Osteoblast (primary cell): ENCODE measurements at regions not wholly inside any gene's neighbourhood (a gene's known extent, or its start where the extent isn't known, plus 50 kb on each side); places are given as distances from the start of the nearest gene placed in this dataset.
A peak's percentile ranks its signal among the peaks of the same experiment; 100 is the strongest.

Experiments used
- DNase-seq: peaks from one replicate; pipeline ENCODE4 v3.0.0; 2011; ENCODE audit warnings: low spot score, mixed read lengths; ENCODE audit not compliant: insufficient read length; ENCODE audit errors: missing footprints
- H2AFZ ChIP-seq: 2 replicates; pipeline ENCODE4 v1.6.0; 2011; ENCODE audit warnings: mild to moderate bottlenecking, low read length
- H3K27ac ChIP-seq: 2 replicates; pipeline ENCODE4 v1.5.1; 2011; ENCODE audit warnings: mild to moderate bottlenecking, low read depth, low read length, moderate library complexity
- H3K27me3 ChIP-seq: 2 replicates; pipeline ENCODE4 v1.6.0; 2012; ENCODE audit warnings: mild to moderate bottlenecking, control low read depth, inconsistent platforms, low read length, moderate library complexity; ENCODE audit not compliant: insufficient read depth
- H3K36me3 ChIP-seq: 2 replicates; pipeline ENCODE4 v1.5.1; 2011; ENCODE audit warnings: mild to moderate bottlenecking, low read length, control low read depth, moderate library complexity; ENCODE audit not compliant: insufficient read depth
- H3K4me1 ChIP-seq: 2 replicates; pipeline ENCODE4 v1.5.1; 2011; ENCODE audit warnings: mild to moderate bottlenecking, low read length, control low read depth, moderate library complexity; ENCODE audit not compliant: insufficient read depth
- H3K4me2 ChIP-seq: 2 replicates; pipeline ENCODE4 v1.6.0; 2011; ENCODE audit warnings: mild to moderate bottlenecking, low read length; ENCODE audit not compliant: insufficient read depth
- H3K4me3 ChIP-seq: fragments of 200-600 bp; sonication (generic); 3 replicates; pipeline ENCODE4 v1.5.1; 2012; ENCODE audit warnings: mild to moderate bottlenecking, low read length, inconsistent platforms; ENCODE audit not compliant: insufficient read depth
- H3K79me2 ChIP-seq: 2 replicates; pipeline ENCODE4 v1.6.0; 2012; ENCODE audit warnings: mild to moderate bottlenecking, low read length, control low read depth, inconsistent platforms; ENCODE audit not compliant: insufficient read depth
- H3K9me3 ChIP-seq: 2 replicates; pipeline ENCODE4 v1.5.1; 2011; ENCODE audit warnings: low read depth, low read length, control low read depth
- H4K20me1 ChIP-seq: 2 replicates; pipeline ENCODE4 v1.6.0; 2012; ENCODE audit warnings: mild to moderate bottlenecking, low read length, control low read depth; ENCODE audit not compliant: insufficient read depth
- CTCF ChIP-seq: IDR thresholded peaks from 2 replicates; pipeline ENCODE4 v1.5.1; 2011; ENCODE audit warnings: mild to moderate bottlenecking, low read depth, low read length, moderate library complexity; ENCODE audit errors: extremely low read depth

GRCh38 chr11:95327273-95327948 is 96.4 kb upstream of the SESN3 start:
- Histone ChIP-seq H3K9me3 (no peaks in the 10 kb centered on the region), H3K4me2 (no peak overlapping the region), H3K4me1 (peaks cover 5% of the 10 kb centered on the region), H4K20me1 (no peaks in the 10 kb centered on the region), H3K27me3 (no peaks in the 10 kb centered on the region), H3K79me2 (no peaks in the 10 kb centered on the region), H3K36me3 (no peaks in the 10 kb centered on the region), H2AFZ (no peak overlapping the region), H3K27ac (no peak overlapping the region), H3K4me3 (no peak overlapping the region)
- TF ChIP-seq CTCF, result no peak
- DNase-seq, result no peak

- no peak overlapping the region for H3K4me2 ChIP-seq
- peaks cover 10% of the 10 kb centered on the region for H3K4me1 ChIP-seq
- H2AFZ ChIP-seq, result no peak overlapping the region
- TF ChIP-seq CTCF, result no peak
- H3K27me3 ChIP-seq, result no peaks in the 10 kb centered on the region
- no peak overlapping the region for H3K27ac ChIP-seq
- H3K9me3 ChIP-seq, result no peaks in the 10 kb centered on the region
- no peaks in the 10 kb centered on the region for H3K79me2 ChIP-seq
- no peak for DNase-seq
- H3K36me3 ChIP-seq, result no peaks in the 10 kb centered on the region
- no peaks in the 10 kb centered on the region for H4K20me1 ChIP-seq
- no peak overlapping the region for H3K4me3 ChIP-seq
Measured at GRCh38 chr11:95325777-95326258, 94.8 kb upstream of the SESN3 start.

GRCh38 chr11:95324826-95325225 is 93.8 kb upstream of the SESN3 start:
- no peaks in the 10 kb centered on the region for H3K36me3 ChIP-seq
- H3K27ac ChIP-seq, result no peak overlapping the region
- no peaks in the 10 kb centered on the region for H3K9me3 ChIP-seq
- H3K79me2 ChIP-seq, result no peaks in the 10 kb centered on the region
- no peak overlapping the region for H3K4me3 ChIP-seq
- H3K27me3 ChIP-seq, result no peaks in the 10 kb centered on the region
- peaks cover 10% of the 10 kb centered on the region for H3K4me1 ChIP-seq
- peak; percentile 62 for DNase-seq
- TF ChIP-seq CTCF, result no peak
- no peak overlapping the region for H2AFZ ChIP-seq
- no peaks in the 10 kb centered on the region for H4K20me1 ChIP-seq
- no peak overlapping the region for H3K4me2 ChIP-seq

GRCh38 chr11:95322539-95322938 is 91.5 kb upstream of the SESN3 start:
- TF ChIP-seq CTCF, result no peak
- DNase-seq, result peak; percentile 85
- no peaks in the 10 kb centered on the region for H3K36me3 ChIP-seq
- H3K79me2 ChIP-seq, result no peaks in the 10 kb centered on the region
- peak overlapping the region; percentile 39 for H3K27ac ChIP-seq
- H3K4me1 ChIP-seq, result peaks cover 10% of the 10 kb centered on the region
- H3K4me3 ChIP-seq, result no peak overlapping the region
- H3K4me2 ChIP-seq, result peak overlapping the region; percentile 18
- H4K20me1 ChIP-seq, result no peaks in the 10 kb centered on the region
- no peaks in the 10 kb centered on the region for H3K9me3 ChIP-seq
- no peak overlapping the region for H2AFZ ChIP-seq
- no peaks in the 10 kb centered on the region for H3K27me3 ChIP-seq
